H9 (cell line): ENCODE measurements at regions not wholly inside any gene's neighbourhood (a gene's known extent, or its start where the extent isn't known, plus 50 kb on each side); places are given as distances from the start of the nearest gene placed in this dataset.

ENCODE experiments used
- DNase-seq: peaks from one replicate; pipeline ENCODE4 v3.0.0-alpha.2; 2017
- H2AFZ ChIP-seq: one replicate; pipeline ENCODE4 v1.6.1; 2013; ENCODE audit warnings: mild to moderate bottlenecking, low read length, control low read depth, moderate library complexity
- H2AK5ac ChIP-seq: 2 replicates; pipeline ENCODE4 v1.6.1; 2013; ENCODE audit warnings: low read length, control low read depth, mixed read lengths; ENCODE audit not compliant: insufficient read length
- H2BK120ac ChIP-seq: one replicate; pipeline ENCODE4 v1.6.1; 2013; ENCODE audit warnings: low read depth, mild to moderate bottlenecking, low read length, control low read depth, inconsistent platforms; ENCODE audit not compliant: poor library complexity, severe bottlenecking
- H2BK12ac ChIP-seq: 2 replicates; pipeline ENCODE4 v1.6.1; 2013; ENCODE audit warnings: low read length, control low read depth, mixed read lengths, low read depth; ENCODE audit not compliant: insufficient read length
- H2BK15ac ChIP-seq: 2 replicates; pipeline ENCODE4 v1.6.1; 2013; ENCODE audit warnings: low read depth, low read length, control low read depth
- H2BK20ac ChIP-seq: one replicate; pipeline ENCODE4 v1.6.1; 2013; ENCODE audit warnings: low read depth, mild to moderate bottlenecking, low read length, control low read depth, inconsistent platforms; ENCODE audit not compliant: poor library complexity, severe bottlenecking
- H2BK5ac ChIP-seq: 2 replicates; pipeline ENCODE4 v1.6.1; 2013; ENCODE audit warnings: low read length, control low read depth, mixed read lengths; ENCODE audit not compliant: insufficient read length
- H3K14ac ChIP-seq: 2 replicates; pipeline ENCODE4 v1.6.1; 2013; ENCODE audit warnings: low read length, control low read depth; ENCODE audit not compliant: insufficient read depth
- H3K18ac ChIP-seq: 2 replicates; pipeline ENCODE4 v1.6.1; 2013; ENCODE audit warnings: low read depth, mild to moderate bottlenecking, mixed read lengths, low read length, control low read depth; ENCODE audit not compliant: insufficient read length
- H3K23ac ChIP-seq: 2 replicates; pipeline ENCODE4 v1.6.1; 2013; ENCODE audit warnings: low read length, control low read depth, mixed read lengths, low read depth; ENCODE audit not compliant: insufficient read length
- H3K23me2 ChIP-seq: 2 replicates; pipeline ENCODE4 v1.6.1; 2013; ENCODE audit warnings: low read depth, mild to moderate bottlenecking, mixed read lengths, low read length, control low read depth; ENCODE audit not compliant: insufficient read length, poor library complexity, severe bottlenecking
- H3K27ac ChIP-seq: 2 replicates; pipeline ENCODE4 v1.5.1; 2013; ENCODE audit warnings: low read length, control low read depth, mixed read lengths, low read depth; ENCODE audit not compliant: insufficient read length
- H3K27me3 ChIP-seq: 2 replicates; pipeline ENCODE4 v1.6.1; 2013; ENCODE audit warnings: low read length, control low read depth, inconsistent platforms; ENCODE audit not compliant: insufficient read depth
- H3K4ac ChIP-seq: 2 replicates; pipeline ENCODE4 v1.6.1; 2013; ENCODE audit warnings: low read depth, mild to moderate bottlenecking, control low read depth, inconsistent platforms, low read length, moderate library complexity
- H3K4me1 ChIP-seq: 2 replicates; pipeline ENCODE4 v1.6.1; 2013; ENCODE audit warnings: low read length, control low read depth, inconsistent platforms; ENCODE audit not compliant: insufficient read depth
- H3K4me2 ChIP-seq: 2 replicates; pipeline ENCODE4 v1.6.1; 2013; ENCODE audit warnings: low read length, control low read depth, mixed read lengths; ENCODE audit not compliant: insufficient read length, insufficient read depth
- H3K56ac ChIP-seq: 2 replicates; pipeline ENCODE4 v1.6.1; 2013; ENCODE audit warnings: low read depth, mild to moderate bottlenecking, mixed read lengths, low read length, control low read depth; ENCODE audit not compliant: insufficient read length
- H3K79me1 ChIP-seq: 2 replicates; pipeline ENCODE4 v1.6.1; 2013; ENCODE audit warnings: low read depth, mild to moderate bottlenecking, moderate library complexity, low read length, control low read depth, inconsistent platforms; ENCODE audit not compliant: insufficient read depth, poor library complexity, severe bottlenecking
- H3K79me2 ChIP-seq: 2 replicates; pipeline ENCODE4 v1.6.1; 2013; ENCODE audit warnings: low read length, control low read depth, inconsistent platforms; ENCODE audit not compliant: insufficient read depth
- H3K9ac ChIP-seq: 2 replicates; pipeline ENCODE4 v1.6.1; 2013; ENCODE audit warnings: low read length, control low read depth, mixed read lengths; ENCODE audit not compliant: insufficient read length; ENCODE audit errors: extremely low read depth
- H3K9me3 ChIP-seq: one replicate; pipeline ENCODE4 v1.6.1; 2013; ENCODE audit warnings: low read depth, low read length, inconsistent platforms; ENCODE audit not compliant: control insufficient read depth
- H3T11ph ChIP-seq: one replicate; pipeline ENCODE4 v1.6.1; 2013; ENCODE audit warnings: mild to moderate bottlenecking, low read length, control low read depth, inconsistent platforms
- H4K20me1 ChIP-seq: one replicate; pipeline ENCODE4 v1.6.1; 2013; ENCODE audit not compliant: control insufficient read depth, insufficient read length, insufficient read depth
- H4K5ac ChIP-seq: 2 replicates; pipeline ENCODE4 v1.6.1; 2013; ENCODE audit warnings: low read depth, mild to moderate bottlenecking, mixed read lengths, low read length, control low read depth; ENCODE audit not compliant: insufficient read length
- H4K8ac ChIP-seq: replicated peaks from 2 replicates; pipeline ENCODE4 v1.6.1; 2013; ENCODE audit warnings: low read length, control low read depth, mixed read lengths, low read depth; ENCODE audit not compliant: insufficient read length
- H4K91ac ChIP-seq: 2 replicates; pipeline ENCODE4 v1.6.1; 2013; ENCODE audit warnings: low read depth, mild to moderate bottlenecking, moderate library complexity, mixed read lengths, low read length, control low read depth; ENCODE audit not compliant: insufficient read length
- H3K27ac Mint-ChIP-seq, 3 experiments: 2 replicates in 2 of 3; 3 replicates in 1 of 3; pipeline ENCODE4 v1.8.0; 2020 to 2021; ENCODE audit warnings: mixed read lengths in 3 of 3, mild to moderate bottlenecking in 1 of 3, moderate library complexity in 1 of 3
- H3K27me3 Mint-ChIP-seq: 2 replicates; pipeline ENCODE4 v1.8.0; 2021; ENCODE audit warnings: low read depth, mild to moderate bottlenecking, moderate library complexity, mixed read lengths
- H3K36me3 Mint-ChIP-seq, 3 experiments: 2 replicates in 2 of 3; 3 replicates in 1 of 3; pipeline ENCODE4 v1.8.0; 2020 to 2021; ENCODE audit warnings: low read depth in 3 of 3, mixed read lengths in 3 of 3; ENCODE audit not compliant: insufficient read depth in 1 of 3
- H3K4me1 Mint-ChIP-seq, 2 experiments: 2 replicates each; pipeline ENCODE4 v1.8.0; 2020; ENCODE audit warnings: mixed read lengths in 2 of 2
- H3K4me3 Mint-ChIP-seq, 2 experiments: 2 replicates in 1 of 2; 3 replicates in 1 of 2; pipeline ENCODE4 v1.8.0; 2020 to 2021; ENCODE audit warnings: mild to moderate bottlenecking in 2 of 2, mixed read lengths in 2 of 2, moderate library complexity in 1 of 2
- H3K9me3 Mint-ChIP-seq, 2 experiments: 2 replicates in 1 of 2; 3 replicates in 1 of 2; pipeline ENCODE4 v1.8.0; 2020; ENCODE audit warnings: mild to moderate bottlenecking in 2 of 2, mixed read lengths in 2 of 2, moderate library complexity in 1 of 2
- CTCF ChIP-seq: fragments of 200-600 bp; sonication (generic); conservative IDR thresholded peaks from 3 replicates; pipeline ENCODE4 v1.8.0; 2021; ENCODE audit warnings: antibody characterized with exemption, mild to moderate bottlenecking
- WGBS: extraction: QIAGEN DNeasy Blood & Tissue Kit; methylation state at CpG from one replicate; pipeline ENCODE4 v1.1.7; 2013; ENCODE audit warnings: missing lambda C conversion rate, low lambda C conversion rate, mixed read lengths; ENCODE audit not compliant: insufficient read length; ENCODE audit errors: extremely low coverage; 5-methylcytosine and 5-hydroxymethylcytosine counted together

GRCh38 chr5:141780952-141781781 lies 97.0 kb downstream of the PCDH1 start:
- Histone ChIP-seq H3K56ac (no peak overlapping the region), H4K8ac (no peak overlapping the region), H3K4me1 (peaks cover 1% of the 10 kb centered on the region; the same call in 1 of the 2 replicates), H3T11ph (no peak overlapping the region), H3K9me3 (no peaks in the 10 kb centered on the region), H3K27ac (no peak overlapping the region), H3K23me2 (no peaks in the 10 kb centered on the region), H4K91ac (no peak overlapping the region), H2BK12ac (no peak overlapping the region), H2BK120ac (no peak overlapping the region), H2AK5ac (no peak overlapping the region), H2AFZ (no peak overlapping the region), H3K4ac (no peak overlapping the region), H3K9ac (peak overlapping the region; percentile 16), H3K4me2 (no peak overlapping the region), H3K18ac (no peak overlapping the region), H4K5ac (no peak overlapping the region), H3K79me1 (no peaks in the 10 kb centered on the region), H3K23ac (no peak overlapping the region), H2BK20ac (no peak overlapping the region), H2BK15ac (no peak overlapping the region), H4K20me1 (no peaks in the 10 kb centered on the region), H3K27me3 (no peaks in the 10 kb centered on the region), H3K14ac (no peak overlapping the region), H2BK5ac (no peak overlapping the region), H3K79me2 (no peaks in the 10 kb centered on the region)
- peaks cover 4% of the 10 kb centered on the region for H3K27me3 Mint-ChIP-seq
- H3K4me3 Mint-ChIP-seq: no peak overlapping the region
- no peaks in the 10 kb centered on the region; a peak in 1 of 5 replicates for H3K9me3 Mint-ChIP-seq
- no peak overlapping the region; a peak in 1 of 7 replicates for H3K27ac Mint-ChIP-seq
- peaks cover 39 to 54% of the 10 kb centered on the region in 2 experiments for H3K4me1 Mint-ChIP-seq
- peaks cover 0 to 4% (median 1%) of the 10 kb centered on the region in 3 experiments; a peak in 1 of 7 replicates for H3K36me3 Mint-ChIP-seq
- WGBS: no CpG with 5 or more reads among the region's 13 CpGs
- TF ChIP-seq CTCF: peak; percentile 11; the same call in 1 of the 3 replicates
- DNase-seq: no peak
